GM18951 (cell line): ENCODE measurements at regions not wholly inside any gene's neighbourhood (a gene's known extent, or its start where the extent isn't known, plus 50 kb on each side); places are given as distances from the start of the nearest gene placed in this dataset.
"Not testable (repeated sequence)": the region's sequence is repeated elsewhere in the genome, so short reads cannot be mapped to it uniquely, and the experiment has no call there.

ENCODE experiments used
- POLR2A ChIP-seq: IDR thresholded peaks from 4 replicates; pipeline ENCODE4 v1.6.1; 2011; ENCODE audit warnings: mild to moderate bottlenecking; ENCODE audit not compliant: insufficient read length, insufficient read depth; ENCODE audit errors: extremely low read depth
- in situ Hi-C: fragments of 300-500 bp; cut with MboI; formaldehyde crosslinking; loops from one replicate; pipeline ENCODE4 v1.12.0; 2022; ENCODE audit warnings: low sequenced_read_pairs, mixed read lengths, inconsistent platforms; ENCODE audit not compliant: unreplicated experiment

DNA sequence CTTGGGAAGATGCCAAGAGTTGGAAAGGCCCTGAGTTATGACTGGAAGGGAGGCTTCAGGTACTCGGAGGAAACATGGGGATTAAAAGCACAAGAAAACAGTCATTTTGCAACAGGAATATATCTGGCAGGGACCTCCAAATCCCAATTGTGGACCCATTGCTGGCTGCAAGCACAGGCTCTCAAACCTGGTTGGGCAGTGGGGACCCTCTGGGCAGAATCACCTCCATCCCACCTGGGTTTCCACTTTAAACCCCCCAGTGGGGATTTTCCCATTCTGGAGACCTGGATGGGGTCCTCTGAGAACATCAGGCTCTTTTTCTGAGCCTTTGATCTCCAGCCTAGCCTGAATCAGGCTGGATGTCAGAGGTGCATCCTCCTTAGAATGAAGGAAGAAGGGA lies 177.8 kb downstream of the ASMT start:
- in situ Hi-C loops: no loop called here
- no peak for TF ChIP-seq POLR2A

DNA sequence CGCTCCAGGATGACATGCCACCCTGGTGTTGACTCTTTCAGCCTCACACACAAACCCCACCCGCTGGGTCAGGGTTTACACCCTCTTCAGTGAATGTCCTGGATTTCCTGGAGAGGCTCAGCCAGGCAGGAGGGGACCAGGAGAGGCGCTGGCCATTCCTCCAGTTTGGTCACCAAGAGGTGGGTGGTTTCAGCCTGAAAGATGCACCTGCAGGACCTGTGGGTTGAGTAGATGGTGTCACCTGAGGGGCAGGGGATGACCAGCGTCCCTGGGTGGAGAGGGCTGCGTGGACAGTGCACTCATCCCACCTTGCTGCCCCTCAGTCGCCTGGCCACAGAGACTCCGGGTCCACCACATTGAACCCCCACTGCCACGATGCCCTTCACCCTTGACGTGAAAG lies 179.7 kb downstream of the ASMT start:
- no peak for TF ChIP-seq POLR2A
- in situ Hi-C loops: no loop called here

DNA sequence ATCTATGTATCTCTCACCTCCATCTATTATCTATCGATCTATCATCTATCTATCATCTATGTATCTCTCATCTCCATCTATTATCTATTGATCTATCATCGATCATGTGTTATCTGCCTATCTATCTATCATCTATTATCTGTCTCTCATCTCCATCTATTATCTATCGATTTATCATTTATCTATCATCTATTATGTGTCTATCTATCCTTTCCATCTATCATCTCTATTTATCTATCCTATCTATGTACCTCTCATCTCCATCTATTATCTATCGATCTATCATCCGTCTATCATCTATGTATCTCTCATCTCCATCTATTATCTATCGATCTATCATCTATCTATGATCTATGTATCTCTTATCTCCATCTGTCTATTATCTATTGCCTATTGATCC lies 188.1 kb downstream of the ASMT start:
- in situ Hi-C loops: no loop called here
- TF ChIP-seq POLR2A: no peak

DNA sequence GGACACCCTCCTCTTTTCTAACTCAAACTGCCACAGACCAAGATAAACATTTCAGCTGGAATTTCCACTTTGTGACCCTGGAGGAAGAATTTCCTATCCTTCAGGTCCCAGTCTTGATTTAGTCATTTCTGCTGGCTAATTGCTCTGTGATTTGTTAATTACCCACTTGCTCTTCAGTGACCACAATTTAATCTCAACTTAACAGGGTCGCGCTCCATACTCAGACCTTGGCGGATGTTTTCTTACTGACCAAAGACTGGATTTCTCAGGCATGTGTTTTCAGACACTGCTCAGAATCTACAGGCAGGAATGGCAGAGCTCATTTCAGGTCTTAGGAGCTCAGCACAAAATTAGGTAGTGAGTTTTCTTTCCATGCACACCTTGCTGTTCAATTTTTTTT lies 188.9 kb downstream of the ASMT start:
- in situ Hi-C loops: no loop called here
- TF ChIP-seq POLR2A: no peak

DNA sequence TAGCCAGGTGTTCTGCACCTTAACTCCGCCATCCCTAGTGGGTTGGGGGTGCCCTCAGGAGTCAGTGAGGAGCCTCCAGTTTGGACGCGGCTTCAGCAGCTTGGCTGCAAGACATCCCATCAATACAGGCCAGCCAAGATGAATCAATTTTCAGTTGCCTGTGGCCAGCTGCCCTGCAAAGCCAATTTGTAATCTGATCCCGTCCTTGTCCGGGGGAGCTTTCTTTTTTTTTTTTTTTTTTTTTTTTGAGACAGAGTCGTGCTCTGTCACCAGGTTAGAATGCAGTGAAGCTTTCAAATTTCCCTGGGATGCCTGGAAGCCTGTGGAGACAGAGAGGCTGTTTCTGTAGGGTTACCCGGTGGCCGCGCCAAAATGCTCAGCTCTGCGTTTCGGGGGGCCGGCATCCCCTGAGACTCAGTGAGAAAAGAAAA lies 192.5 kb downstream of the ASMT start:
- TF ChIP-seq POLR2A: no peak
- in situ Hi-C loops: no loop called here

DNA sequence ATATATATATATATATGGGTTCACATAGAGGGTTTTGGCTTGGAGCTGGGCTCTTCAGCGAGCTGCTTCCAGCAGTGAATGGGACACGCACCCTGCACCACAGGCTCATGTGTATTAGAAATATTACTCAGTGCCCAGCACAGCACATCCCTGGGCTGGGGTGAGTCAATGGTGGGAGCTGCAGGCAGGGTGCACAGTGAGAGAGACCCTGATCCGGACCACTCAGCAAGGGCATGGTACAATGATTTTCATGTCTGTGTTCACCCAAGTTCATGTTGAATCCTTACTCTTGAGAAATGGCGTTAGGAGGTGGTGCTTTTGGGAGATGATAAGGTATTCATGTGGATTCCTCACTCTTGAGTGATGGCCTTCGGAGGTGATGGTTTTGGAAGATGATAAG lies 194.7 kb downstream of the ASMT start:
- in situ Hi-C loops: no loop called here
- no peak for TF ChIP-seq POLR2A

DNA sequence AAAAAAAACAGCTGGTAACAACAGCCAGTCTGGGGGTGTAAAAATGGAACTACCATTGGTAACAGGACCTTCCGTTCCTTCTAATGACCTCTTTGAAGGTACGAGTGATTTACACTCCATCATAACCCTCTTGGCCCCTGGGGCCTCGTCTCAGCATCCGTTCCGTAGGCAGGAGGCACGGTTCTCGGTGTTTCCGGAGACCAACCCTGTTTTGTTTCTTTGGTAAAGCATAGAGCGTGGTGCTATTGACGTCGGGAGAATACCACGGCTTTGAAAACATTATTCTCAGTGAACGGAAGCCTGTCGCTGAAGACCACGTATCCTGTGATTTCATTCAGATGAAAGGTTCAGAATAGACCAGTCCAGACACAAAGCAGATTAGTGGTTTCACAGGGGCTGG lies 198.9 kb downstream of the ASMT start:
- in situ Hi-C loops: no loop called here
- TF ChIP-seq POLR2A: no peak

DNA sequence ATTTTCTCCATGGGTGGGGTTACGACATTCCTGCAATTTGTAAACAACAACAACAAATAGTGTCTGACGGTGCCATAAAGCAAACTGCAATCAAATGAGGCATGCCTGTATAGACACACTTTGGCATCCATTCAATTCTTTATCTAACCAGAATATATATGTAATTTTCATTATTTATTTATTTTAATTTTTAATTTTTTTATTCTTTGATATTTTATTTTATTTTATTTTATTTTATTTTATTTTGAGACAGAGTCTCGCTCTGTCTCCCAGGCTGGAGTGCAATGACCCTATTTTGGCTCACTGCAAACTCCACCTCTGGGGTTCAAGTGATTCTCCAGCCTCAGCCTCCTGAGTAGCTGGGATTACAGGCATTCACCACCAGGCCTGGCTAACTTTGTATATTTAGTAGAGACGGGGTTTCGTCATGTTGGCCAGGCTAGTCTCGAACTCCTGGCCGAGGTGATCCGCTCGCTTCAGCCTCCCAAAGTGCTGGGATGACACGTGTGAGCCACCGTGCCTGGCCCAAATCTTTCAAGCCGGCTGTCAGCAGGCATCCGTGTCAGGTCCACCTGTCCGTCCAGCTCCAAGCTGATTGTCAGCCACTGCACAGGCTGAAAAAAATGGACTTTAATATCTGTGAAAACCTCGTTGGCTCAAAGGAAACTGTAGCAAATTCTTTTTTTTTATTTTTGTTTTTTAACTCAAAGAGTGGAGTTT lies 200.8 kb downstream of the ASMT start:
- in situ Hi-C loops: no loop called here
- TF ChIP-seq POLR2A: no peak

DNA sequence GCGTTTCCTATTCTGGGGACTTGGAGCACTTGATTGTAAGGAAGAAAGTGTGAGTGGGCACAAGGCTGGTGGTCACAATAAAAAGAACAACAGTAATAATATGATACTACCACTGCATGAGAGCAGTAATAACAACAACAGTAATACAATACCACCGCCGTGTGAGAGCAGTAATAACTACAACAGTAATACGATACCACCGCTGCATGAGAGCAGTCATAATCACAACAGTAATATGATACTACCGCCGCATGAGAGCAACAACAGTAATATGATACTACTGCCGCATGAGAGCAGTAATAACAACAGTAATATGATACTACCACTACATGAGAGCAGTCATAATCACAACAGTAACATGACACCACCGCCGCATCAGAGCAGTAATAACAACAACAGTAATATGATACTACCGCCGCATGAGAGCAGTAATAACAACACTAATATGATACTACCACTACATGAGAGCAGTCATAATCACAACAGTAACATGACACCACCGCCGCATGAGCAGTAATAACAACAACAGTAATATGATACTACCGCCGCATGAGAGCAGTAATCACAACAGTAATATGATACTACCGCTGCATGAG lies 201.6 kb downstream of the ASMT start:
- in situ Hi-C loops: not testable (repeated sequence)

DNA sequence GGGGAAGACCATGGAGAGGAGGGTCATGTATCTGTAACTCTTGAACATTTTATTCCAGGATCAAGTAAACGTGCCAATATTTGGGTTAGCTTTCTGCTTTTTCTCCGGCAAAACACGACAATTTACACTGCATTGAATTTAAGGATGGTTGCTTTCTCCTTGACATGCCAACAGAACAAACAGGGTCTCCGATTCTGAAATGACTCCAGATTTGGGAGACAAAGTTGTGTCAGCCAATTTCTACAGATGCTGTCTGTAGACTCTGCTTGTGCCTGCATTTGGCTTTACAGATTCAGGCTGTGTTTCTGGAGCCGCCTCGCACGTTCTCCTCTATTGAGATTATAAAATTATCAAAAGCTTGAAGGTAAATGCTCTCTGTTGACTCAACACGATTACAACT lies 207.0 kb downstream of the ASMT start:
- no peak for TF ChIP-seq POLR2A
- in situ Hi-C loops: no loop called here

DNA sequence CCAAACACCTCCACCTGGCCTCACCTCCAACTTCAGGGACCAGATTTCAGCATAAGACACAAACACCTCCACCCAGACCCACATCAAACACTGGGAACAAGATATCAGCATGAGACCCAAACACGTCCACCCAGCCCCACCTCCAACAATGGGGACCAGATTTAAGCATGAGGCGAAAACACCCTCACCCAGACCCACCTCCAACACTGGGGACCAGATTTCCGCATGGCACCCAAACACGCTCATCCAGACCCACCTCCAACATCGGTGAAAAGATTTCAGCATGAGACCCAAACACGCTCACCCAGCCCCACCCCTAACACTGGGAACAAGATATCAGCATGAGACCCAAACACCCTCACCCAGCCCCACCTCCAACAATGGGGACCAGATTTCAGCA lies 210.0 kb downstream of the ASMT start:
- in situ Hi-C loops: no loop called here
- TF ChIP-seq POLR2A: no peak

DNA sequence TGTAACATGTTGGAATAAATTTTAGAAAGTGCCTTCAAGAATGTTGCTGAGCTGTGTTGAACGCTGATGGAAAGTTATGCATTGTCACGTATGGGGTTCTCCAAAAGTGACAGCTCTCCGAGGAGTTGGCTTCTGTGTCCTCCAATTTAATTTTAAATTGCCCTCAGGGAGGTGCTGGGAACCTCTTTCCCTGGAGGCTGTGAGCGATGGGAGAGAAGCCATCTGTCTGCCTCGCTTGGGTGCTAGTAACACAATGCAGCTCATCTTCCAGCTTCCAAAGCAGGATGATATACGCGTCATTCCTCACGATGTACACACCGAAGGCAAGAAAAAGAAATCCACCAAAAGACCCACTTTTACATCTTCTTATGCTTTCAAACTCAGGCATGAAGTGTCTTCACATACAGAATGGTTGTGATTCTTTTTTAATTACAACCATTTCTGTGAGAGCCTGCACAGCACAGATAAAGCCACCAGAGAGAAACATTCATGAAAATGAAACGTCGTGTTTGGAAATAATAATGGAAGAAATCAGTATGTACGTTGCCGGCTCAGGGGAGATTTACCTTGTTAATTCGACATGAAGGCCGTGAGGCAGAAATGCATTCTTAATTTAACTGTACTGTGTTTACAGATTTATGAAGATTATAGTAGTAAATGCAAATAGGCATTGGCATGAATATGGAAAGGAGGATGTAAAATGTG lies 218.9 kb downstream of the ASMT start:
- in situ Hi-C loops: no loop called here
- TF ChIP-seq POLR2A: no peak

DNA sequence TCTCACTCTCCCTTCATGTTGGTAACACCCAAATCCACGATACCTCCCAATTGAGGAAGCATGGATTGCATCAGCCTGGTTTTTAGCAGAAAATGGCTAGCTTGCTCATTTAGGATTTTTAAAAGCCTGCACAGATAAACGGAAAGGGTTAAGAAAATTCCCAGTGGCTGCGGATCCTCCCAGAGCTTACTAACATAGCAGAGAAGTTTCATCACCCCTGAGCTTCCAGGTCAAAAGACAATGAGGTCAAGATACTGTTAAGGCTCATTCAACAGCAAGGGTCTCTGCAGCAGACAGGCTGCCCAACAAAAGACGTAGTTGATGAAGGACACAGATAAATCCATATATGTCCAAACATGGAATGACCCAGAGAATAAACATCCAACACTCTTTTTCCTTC lies 220.2 kb downstream of the ASMT start:
- in situ Hi-C loops: no loop called here
- no peak for TF ChIP-seq POLR2A

DNA sequence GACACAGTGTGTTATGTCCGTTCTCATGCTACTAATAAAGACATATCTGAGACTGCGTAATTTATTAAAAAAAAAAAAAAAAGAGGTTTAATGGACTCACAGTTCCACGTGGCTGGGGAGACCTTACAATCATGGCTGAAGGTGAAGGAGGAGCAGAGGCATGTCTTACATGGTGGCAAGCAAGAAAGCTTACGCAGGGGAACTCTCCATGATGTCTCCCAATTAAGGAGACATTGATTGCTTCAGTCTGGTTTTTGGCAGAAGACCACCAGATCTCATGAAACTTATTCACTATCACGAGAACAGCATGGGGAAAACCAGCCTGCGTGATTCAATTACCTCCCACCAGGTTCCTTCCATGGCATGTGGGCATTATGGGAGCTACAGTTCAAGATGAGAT lies 221.8 kb downstream of the ASMT start:
- in situ Hi-C loops: no loop called here
- TF ChIP-seq POLR2A: no peak
